ENCODE measurements at regions not wholly inside any gene's neighbourhood (a gene's known extent, or its start where the extent isn't known, plus 50 kb on each side); places are given as distances from the start of the nearest gene placed in this dataset.
A peak's percentile ranks its signal among the peaks of the same experiment; 100 is the strongest.
"Not testable (repeated sequence)": the region's sequence is repeated elsewhere in the genome, so short reads cannot be mapped to it uniquely, and the experiment has no call there.

DNA sequence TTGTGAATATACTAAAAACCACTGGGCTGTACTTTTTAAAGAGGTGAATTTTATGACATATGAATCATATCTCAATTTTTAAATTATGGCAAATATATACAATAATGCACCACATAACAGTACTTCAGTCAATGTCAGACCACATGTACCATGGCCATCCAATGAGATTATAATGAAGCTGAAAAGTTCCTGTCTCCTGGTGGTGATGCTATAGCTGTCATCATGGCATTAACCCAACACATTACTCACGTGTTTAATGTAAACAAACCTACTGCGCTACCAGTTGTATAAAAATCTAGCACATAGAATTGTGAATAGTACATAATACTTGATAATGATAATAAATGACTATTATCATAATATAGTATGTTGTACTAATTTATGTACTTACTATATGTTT, 77.6 kb upstream of the ID2 start:
- DNase-seq: no peak

DNA sequence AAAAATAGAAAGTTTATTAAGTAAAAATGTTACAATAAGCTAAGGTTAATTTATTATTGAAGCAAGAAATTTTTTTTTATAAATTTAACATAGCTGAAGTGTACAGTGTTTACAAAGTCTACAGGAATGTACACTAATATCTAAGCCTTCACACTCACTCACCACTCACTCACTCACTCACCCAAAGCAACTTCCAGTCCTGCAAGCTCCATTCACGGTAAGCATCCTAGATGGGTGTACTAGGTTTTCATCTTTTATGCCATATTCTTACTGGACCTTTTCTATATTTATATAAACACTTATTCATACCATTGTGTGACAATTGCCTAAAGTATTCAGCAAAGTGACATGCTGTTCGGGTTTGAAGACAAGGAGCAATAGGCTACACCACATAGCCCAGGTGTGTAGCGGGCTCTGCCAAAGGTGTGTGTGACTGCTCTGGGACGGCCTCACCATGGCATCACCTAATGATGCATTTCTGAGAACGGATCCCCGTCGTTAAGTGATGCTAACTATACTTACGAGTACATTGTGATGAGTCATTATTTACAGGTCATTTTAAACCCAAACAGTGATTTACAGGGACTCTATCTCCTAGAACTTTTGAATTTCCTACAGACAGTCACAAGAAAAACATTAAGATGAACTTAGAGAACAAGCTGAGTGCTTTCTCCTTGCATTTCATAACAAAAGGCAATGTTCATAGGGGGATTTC, 76.3 kb upstream of the ID2 start:
- DNase-seq: no peak

DNA sequence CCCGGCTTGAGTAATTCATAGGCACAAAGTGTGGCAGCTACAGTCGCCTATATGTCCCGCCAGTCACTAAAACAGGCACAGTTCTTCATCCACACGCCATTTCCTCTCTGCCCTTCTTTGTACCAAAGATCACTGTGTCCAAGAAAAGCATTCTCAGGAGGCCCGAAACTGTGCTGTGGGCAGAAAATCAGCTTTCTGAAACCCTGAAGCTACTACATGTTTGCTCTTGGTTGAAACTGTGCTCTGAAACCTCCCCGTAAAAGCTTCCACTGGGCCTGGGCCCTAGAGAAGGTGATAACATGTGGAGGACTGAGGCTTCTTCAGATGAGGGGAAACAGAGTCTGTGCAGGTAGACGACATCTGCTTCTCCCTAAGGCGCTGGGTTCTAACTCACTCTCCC, 75.6 kb upstream of the ID2 start:
- DNase-seq: no peak

DNA sequence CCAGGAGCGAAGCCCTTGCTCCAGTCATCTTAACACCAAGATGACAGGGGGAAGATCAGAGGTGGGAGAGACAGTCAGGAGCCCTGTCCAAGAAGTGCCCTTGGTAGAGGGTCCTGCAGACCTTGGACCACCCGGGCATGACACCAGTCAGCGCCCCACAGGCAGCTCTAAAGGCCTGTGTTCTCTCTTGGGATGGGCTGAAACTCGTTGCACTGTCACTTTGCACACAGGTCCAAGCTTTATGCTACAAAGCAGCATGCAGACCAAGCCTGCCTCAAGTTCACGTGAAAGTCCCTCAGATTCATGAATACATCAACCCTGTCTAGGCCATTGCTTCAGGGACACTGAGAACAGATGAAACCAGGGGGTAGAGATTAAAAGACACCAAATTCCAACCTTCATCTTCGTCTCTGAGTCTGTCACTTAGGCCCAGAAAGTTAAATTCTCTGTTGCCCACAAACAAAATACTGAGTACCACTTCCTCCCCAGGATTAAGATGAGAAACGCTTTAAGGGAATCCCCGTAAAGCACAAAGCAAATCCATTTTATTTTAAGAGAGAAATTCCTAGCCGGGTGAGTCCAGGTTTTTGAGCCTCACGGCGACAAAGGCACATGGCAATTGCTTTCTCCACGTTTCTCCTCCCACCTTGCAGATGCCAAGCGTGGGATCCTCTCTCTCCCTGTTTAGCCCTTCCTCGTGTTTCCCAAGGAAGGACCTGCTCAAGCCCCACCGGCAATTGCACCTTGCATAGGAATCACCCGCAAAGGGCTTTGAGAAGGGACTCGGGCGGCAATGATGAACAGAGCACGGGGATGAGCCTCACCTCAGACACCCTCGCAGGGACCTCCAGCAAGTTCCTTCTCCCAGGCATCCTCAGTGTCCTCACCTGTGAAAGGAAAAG, 75.0 kb upstream of the ID2 start:
- DNase-seq: no peak

DNA sequence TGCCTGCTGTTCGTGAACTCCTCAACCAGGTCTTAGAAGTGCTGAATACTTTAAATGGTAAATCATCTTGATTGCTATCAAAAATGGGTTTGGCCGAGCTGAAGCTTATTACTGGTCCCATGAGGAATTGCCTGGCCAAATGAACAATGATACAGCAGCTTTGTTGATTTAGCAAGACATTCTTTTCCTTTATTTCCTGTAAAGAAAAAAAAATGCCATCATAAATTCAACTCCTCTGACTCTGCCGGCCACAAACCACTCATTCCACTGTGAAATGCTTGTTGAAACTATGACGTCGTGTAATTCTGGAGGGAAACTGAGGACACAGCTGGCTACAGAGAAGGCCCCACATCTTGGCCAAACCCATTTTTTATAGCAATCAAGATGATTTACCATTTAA, 74.2 kb upstream of the ID2 start:
- DNase-seq: no peak

DNA sequence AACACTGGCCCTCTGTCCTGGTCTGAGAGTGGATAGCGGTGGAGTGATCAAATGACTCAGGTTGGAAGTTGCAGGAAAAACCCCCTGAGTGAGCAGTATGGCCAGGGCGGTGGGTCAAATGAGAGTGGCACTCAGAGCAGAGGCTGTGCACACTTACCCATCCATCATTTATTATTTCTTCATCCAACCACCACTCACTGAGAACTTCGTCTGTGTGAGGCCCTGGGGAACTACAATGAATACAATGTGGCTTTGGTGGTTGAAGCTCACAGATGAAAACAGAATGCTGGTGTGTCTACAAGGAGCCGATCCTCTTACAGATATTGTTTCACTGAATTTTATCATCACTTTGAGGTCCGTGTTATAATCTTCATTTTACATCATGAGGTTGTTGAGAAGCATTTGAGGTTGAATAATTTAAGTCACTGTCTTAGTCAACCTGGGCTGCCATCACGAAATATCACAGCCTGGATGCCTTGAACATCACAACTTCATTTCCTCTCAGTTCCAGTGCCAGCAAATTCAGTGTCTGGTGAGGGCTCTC, 73.4 kb upstream of the ID2 start:
- DNase-seq: peak in 1 of 2 donors; percentile 28

DNA sequence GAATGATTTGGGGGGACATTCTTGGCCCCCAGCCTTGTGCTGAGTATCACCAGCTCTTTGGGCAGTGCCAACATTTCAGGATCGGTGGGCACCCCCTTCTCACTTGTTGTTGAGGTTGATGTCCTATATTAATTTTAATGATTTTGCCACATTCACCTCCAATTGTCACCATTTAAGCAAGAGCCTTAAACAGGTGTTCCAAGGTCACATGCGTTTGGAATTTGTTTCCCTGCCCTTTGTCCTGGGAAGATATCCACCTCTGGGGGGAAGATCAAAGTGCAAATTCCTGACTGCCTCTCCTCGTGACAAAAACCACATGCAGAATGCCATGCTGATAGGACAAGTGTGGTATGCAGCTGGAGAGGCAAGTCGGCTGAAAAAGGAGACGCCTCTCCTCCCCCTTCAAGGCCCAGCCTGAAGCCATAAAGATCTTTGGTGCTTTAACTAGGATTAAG, 72.5 kb upstream of the ID2 start:
- DNase-seq: no peak

DNA sequence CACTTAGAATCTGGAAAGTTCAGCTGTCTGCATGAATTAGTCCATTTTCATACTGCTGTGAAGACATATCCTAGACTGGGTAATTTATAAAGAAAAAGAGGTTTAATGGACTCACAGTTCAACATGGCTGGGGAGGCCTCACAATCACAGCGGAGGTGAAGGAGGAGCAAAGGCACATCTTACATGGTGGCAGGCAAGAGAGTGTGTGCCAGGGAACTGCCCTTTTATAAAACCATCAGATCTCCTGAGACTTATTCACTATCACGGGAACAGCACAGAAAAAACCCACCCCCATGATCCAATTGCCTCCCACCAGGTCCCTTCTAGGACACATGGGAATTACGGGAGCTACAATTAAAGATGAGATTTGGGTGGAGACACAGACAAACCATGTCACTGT, 71.1 kb upstream of the ID2 start:
- not testable (repeated sequence) for DNase-seq

DNA sequence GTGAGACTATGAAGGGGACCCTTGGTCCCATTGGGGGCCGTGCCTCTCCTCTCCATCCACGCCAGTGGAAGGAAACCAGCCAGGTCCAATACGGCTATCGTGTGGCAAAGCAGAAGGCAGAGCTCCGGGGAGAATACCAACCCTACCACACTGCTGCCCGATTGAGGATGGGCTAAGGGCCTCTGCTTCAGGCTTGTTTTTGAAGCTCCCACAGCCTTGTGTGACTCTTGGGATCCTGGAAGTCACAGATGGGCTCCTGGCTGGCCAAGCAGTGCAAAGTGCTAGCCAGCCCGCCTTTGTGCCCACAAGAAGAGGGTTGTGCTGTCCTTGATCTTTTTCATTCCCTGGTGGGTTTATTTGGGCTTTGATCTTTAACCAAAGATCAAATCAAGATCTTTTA, 70.6 kb upstream of the ID2 start:
- no peak for DNase-seq

DNA sequence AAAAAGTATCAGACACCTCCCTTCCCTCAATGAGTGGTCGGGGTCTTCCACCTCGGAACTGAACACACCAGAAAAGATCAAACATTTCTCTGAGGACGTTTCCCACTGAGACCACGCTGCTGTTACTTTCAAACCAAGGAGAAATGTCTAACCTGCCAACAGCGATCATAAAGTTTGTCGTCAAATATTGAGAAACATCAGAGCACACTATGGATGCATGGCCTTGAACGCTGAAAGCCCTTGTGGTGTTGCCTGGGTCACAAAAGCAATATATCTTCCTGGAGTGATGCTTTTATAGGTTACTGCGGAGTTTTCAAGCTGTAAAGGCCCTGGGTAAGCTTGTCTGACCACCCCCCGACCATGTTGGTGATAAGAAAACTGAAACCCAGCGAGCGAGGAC, 70.2 kb upstream of the ID2 start:
- no peak for DNase-seq

DNA sequence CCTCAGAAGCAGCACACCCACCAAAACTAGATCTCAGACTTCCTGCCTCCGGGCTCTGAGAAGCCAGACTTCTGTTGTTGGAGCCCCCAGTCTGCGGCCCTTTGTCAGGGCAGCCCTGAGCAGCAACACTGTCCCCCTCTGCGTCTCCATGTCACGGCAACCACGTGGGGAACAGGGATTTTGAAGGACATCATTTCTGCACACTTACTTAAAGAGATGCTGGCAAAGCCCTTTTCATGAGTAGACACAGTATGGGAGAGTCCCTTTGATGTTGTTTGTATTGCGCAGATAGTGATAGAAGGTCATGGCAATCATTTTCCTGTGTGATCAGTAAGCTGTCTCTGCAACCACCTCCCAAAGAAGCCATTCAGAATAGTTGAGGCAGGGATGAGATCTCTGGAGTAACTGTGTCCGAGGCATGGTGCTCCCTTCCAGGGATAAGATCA, 69.1 kb upstream of the ID2 start:
- DNase-seq: no peak

DNA sequence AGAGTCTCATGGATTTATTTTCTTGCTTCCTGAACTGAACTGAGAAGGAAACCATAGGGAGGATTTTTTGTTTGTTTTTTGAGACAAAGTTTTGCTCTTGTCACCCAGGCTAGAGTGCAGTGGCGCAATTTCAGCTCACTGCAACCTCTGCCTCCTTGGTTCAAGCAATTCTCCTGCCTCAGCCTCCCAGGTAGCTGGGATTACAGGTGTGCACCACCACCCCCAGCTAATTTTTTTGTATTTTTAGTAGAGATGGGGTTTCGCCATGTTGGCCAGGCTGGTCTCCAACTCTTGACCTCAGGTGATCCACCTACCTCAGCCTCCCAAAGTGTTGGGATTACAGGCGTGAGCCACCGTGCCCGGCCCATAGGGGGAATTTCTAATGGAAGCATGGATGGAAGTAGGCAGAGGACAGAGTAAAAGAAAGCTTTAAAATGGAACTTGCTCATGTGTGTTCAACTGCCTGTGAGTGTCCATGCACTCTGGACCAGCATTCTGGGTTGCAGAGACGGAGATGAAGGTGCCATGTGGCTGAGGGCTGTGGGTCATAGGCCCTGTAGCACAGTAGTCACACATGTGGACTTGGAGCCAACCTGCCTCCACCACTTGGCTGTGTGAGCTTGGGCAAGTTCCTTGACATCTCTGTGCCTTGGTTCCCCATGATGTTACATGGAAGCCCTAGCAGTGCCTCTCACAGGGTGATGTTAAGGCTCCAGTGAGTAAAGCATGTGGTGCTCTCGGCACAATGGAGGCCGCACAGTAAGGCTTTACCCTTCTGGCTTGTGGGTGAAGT, 68.5 kb upstream of the ID2 start:
- DNase-seq: not testable (repeated sequence)

DNA sequence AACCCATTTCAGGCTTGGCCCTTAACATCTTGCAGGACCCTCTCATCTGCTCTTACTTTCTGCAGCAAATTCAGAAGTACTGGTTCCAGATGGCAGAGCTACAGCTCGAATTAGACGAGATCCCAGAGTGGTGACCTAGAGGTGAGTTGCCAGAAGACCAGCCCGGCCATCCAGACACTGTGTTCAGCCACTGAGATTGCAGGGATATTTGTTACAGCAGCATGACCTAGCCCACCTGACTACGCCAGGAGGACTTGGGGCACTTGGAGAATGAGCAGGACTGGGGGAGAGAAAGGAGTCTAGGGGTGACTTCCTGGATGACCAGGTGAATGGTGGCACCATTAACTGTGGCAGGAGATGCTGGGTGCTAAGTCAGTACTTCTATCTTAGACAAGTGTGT, 67.2 kb upstream of the ID2 start:
- no peak for DNase-seq

DNA sequence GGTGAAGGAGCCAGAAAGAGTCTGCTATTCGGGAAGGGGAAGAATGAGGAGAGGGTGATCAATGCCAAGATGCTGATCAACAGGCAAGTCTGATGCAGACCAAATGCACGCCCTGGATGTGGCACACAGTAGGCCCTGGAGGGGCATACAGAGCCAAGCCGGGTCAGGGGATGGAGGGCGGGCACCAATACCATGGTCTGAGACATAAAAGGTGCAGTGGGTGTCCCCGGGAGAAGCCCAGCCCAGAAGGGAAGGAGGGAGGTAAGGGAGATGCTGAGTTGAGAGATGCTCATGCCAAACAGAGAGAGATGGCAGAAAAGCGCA, 66.6 kb upstream of the ID2 start:
- no peak for DNase-seq

DNA sequence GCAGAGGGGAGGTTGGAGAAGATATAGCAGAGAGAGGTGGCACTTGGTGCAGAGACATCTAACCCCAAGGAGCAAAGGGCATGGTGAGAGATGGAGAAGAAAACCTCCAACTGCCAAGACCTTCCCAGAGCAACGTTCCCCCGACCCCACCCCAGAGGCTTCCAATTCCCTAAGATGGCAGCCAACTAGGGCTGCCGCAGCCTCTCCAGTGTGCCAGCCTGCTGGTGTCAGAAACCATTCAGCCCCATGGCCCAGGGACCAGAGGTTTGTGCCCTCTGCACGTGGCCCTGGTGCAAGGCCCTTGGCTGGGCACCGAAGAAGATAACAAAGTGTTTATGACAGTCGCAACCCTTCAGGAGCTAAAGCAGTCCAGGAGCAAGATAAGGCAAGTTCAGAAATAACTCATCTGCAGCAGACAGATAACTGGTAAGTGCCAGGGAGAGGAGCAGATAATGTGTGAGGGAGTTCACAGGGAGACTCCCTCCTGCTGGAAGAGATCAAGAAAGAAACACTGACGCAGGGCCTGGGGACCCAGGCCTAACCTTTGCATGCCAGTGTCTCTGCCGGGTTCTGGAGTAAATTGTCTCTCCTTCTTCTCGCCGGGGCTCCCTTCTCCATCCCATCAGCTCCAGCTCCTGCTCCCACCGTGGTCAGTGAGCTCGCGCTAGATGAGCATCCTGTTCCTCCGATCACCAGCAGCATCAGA, 66.1 kb upstream of the ID2 start:
- DNase-seq: no peak

DNA sequence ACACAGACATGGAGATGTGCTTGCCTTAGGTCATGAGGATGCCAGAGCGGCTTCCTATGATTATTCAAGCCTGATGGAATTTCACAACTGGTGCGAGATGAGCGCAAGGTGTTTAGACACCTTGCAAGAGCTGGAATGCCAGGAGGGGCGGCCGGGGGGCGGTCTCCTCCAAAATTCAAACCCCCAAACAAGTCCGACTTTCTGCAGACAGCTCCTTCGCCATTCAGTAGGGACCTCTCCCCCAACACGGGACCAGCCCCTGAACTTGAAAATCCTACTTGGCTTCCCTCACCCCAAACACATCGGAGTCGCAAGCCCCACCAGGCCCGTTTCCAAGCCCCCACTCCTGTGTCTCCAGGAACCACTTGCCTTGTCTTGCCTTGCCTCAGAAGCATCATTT, 64.8 kb upstream of the ID2 start:
- no peak for DNase-seq

DNA sequence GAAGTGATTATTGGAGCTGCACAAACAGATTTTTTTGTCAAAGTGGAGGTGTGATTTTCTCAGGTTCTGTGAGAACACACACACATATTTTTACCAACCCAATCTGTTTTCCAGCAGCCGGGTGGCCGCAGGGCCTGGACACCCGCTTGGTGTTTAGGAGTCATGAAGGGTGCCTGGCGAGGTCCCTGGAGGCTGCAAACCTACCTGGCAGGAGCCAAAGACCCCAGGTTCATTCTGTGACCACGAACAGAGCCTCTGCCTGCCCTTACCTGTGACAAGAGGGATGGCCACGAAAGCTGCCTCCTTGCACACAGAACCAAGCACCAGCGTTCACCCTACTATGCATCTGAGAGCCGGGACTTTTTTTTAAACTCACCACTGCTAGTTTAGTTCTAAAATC, 64.3 kb upstream of the ID2 start:
- DNase-seq: no peak

DNA sequence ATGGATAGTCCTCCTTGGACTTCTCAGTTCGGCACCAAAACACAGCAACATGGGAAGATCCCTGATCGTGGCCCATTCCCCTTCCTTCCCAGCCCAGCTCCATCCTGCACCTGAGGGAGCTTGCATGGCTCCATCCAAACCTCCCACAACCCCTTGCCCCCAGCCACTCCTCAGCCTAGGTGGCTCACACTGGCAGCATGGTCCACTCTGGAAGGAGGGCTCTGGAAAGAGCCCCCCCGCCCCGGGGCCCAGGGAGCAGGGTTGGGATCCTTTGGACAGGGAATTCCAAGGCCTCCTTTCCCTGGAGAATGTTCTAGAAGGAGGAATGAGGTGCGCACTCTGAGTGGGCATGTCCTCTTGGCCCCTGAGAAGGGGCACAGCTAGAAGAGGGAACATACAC, 62.8 kb upstream of the ID2 start:
- DNase-seq: no peak

DNA sequence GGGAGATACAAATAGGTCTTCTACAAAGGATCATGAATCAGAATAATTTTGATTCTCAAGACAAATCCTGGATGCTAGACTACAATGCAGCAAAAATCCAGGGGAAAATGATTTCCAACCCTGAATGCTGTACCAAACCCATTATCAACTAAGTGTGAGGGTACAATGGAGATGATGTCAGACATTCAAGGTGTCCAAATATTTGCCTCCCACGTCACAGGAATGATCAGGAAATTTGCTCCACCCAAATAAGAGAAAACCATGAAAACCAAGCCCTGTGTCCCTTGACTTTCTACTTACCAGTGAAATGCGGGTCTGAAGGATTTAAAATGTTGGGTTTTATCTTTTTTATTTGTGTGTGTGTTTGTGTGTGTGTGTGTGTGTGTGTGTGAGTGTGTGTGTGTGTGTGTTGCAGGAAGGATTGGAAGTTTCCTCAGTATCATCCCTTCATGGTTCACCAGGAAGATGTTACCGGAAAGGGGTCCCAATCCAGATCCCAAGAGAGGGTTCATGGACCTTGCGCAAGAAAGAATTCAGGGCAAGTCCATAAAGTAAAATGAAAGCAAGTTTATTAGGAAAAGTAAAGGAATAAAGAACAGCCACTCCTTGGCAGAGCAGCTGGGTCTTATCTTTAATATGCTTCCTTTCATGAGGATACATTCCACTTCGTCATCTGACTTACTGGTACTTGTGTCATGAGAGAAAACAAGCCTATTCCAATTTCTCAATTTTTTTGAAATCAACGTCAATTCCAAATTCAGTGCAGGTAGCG, 61.1 kb upstream of the ID2 start:
- DNase-seq: no peak

DNA sequence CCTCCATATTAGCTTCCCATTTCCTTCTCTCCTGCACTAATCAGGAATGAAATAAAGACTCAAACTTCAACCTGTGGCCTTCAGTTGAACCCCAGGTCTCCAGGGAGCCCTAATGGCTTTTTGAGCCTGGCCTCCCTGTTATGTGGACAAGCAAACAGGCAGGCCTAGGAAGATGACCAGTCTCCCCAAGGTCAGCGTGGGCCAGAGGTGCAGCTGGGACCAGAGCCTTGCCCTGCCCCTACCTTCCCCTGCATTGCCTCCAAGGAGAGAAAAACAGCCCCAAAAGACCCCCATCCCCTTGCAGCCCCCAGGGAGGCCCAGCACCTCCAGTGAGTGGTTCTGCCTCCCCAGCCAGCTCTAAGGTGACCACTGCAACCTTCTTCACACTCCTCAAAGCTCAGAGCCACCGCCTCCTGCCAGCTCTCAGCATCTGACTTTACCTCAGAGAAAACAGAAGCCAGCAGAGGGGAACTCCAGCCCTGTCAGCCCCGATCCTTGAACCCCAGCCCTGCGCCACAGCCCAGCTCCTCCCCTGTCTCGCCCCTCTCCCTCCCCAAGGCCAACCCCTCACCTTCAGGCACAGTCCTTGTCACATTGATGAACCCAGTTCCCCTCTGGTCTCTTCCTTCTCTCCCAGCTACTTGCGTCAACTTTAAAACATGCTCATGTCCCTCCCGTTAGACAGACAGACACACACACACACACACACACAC, 59.5 kb upstream of the ID2 start:
- no peak for DNase-seq

DNA sequence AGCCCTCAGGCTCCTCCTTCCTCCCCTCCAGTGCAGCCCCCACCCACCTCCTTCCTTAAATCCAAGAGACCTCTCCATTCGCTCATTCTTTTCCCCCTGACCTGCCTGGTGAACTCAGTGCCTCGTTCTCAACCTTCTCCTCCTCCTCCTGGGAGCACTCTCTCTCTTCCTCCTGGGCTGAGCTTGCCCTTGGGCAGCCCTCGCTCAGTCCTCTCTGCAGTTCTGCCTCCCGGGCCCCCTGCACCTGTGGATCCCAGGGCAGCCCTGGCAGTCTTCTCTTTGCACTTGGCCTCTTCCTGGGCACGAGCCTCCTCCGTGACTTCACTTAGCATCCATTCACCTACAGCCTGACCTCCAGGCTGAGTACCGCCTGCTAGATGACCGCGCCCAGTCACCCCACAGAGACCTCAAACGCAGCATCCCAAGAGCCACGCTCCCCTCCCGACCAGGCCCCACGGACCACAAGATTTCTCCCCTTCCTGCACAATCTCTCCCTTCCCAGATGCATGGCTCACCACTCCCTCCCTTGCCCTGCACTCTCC, 58.9 kb upstream of the ID2 start:
- no peak for DNase-seq
